MM.1S (cell line): ENCODE measurements at regions not wholly inside any gene's neighbourhood (a gene's known extent, or its start where the extent isn't known, plus 50 kb on each side); places are given as distances from the start of the nearest gene placed in this dataset.

Experiments
- EZH2 ChIP-seq: fragments of 300-600 bp; sonication (generic); optimal IDR thresholded peaks from 2 replicates; pipeline ENCODE3; 2017; ENCODE audit warnings: low read depth, mild to moderate bottlenecking, antibody characterized with exemption, low read length, mixed read lengths
- TF ChIP-seq, protein P1 (sequence below): fragments of 300-600 bp; sonication (generic); IDR thresholded peaks from 2 replicates; pipeline ENCODE4 v1.5.1; 2016; ENCODE audit warnings: antibody characterized with exemption, low read length, mixed read lengths

DNA sequence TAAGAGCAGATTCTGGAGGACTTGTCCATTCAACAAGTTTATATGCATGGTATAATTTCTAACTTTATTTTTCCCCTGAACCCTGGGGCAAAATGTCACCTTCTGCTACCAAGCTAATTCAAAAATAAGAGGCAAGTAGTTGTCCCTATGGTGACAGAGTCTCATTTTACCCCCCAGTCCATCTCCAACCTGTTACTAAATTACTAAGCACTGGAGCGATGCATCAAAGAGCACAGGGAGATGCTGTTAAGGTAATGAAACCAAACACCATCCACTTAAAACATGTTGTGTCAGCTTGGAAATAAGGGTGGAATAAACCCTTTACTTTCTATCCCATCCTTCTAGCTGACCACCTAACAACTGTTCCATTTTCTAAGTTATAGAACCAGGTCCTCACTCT, 417.4 kb upstream of the ATP11B start:
- TF ChIP-seq, protein P1, sequence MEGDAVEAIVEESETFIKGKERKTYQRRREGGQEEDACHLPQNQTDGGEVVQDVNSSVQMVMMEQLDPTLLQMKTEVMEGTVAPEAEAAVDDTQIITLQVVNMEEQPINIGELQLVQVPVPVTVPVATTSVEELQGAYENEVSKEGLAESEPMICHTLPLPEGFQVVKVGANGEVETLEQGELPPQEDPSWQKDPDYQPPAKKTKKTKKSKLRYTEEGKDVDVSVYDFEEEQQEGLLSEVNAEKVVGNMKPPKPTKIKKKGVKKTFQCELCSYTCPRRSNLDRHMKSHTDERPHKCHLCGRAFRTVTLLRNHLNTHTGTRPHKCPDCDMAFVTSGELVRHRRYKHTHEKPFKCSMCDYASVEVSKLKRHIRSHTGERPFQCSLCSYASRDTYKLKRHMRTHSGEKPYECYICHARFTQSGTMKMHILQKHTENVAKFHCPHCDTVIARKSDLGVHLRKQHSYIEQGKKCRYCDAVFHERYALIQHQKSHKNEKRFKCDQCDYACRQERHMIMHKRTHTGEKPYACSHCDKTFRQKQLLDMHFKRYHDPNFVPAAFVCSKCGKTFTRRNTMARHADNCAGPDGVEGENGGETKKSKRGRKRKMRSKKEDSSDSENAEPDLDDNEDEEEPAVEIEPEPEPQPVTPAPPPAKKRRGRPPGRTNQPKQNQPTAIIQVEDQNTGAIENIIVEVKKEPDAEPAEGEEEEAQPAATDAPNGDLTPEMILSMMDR = no peak
- no peak for TF ChIP-seq EZH2
